ENCODE measurements at regions not wholly inside any gene's neighbourhood (a gene's known extent, or its start where the extent isn't known, plus 50 kb on each side); places are given as distances from the start of the nearest gene placed in this dataset.

- no peak overlapping the region for H3K4me3 ChIP-seq (ENCODE audit: low read depth, low read length)
- TF ChIP-seq CTCF (IDR thresholded peaks at IDR 0.05; ENCODE audit: borderline replicate concordance, insufficient read depth, low read depth, low read length): no peak
Observed at GRCh38 chr12:128168273-128168672, 98.7 kb upstream of the TMEM132C start.

- TF ChIP-seq CTCF (IDR thresholded peaks at IDR 0.05; ENCODE audit: borderline replicate concordance, insufficient read depth, low read depth, low read length): no peak
- no peak overlapping the region for H3K4me3 ChIP-seq (ENCODE audit: low read depth, low read length)
Observed at GRCh38 chr12:128170181-128170580, 96.8 kb upstream of the TMEM132C start.

GRCh38 chr12:128178565-128178964, 88.4 kb upstream of the TMEM132C start:
- no peak overlapping the region for H3K4me3 ChIP-seq (ENCODE audit: low read depth, low read length)
- no peak for TF ChIP-seq CTCF (IDR thresholded peaks at IDR 0.05; ENCODE audit: borderline replicate concordance, insufficient read depth, low read depth, low read length)

- no peak overlapping the region for H3K4me3 ChIP-seq (ENCODE audit: low read depth, low read length)
- no peak for TF ChIP-seq CTCF (IDR thresholded peaks at IDR 0.05; ENCODE audit: borderline replicate concordance, insufficient read depth, low read depth, low read length)
Observed at GRCh38 chr12:128178966-128179365, 88.0 kb upstream of the TMEM132C start.

- H3K4me3 ChIP-seq (ENCODE audit: low read depth, low read length): no peak overlapping the region
- TF ChIP-seq CTCF (IDR thresholded peaks at IDR 0.05; ENCODE audit: borderline replicate concordance, insufficient read depth, low read depth, low read length): no peak
Observed at GRCh38 chr12:128180166-128180565, 86.8 kb upstream of the TMEM132C start.

- H3K4me3 ChIP-seq (ENCODE audit: low read depth, low read length): no peak overlapping the region
- no peak for TF ChIP-seq CTCF (IDR thresholded peaks at IDR 0.05; ENCODE audit: borderline replicate concordance, insufficient read depth, low read depth, low read length)
Observed at GRCh38 chr12:128190052-128190451, 76.9 kb upstream of the TMEM132C start.

GRCh38 chr12:128190614-128191013, 76.4 kb upstream of the TMEM132C start:
- no peak overlapping the region for H3K4me3 ChIP-seq (ENCODE audit: low read depth, low read length)
- no peak for TF ChIP-seq CTCF (IDR thresholded peaks at IDR 0.05; ENCODE audit: borderline replicate concordance, insufficient read depth, low read depth, low read length)

All from GM12875 (cell line).